ENCODE measurements at regions not wholly inside any gene's neighbourhood (a gene's known extent, or its start where the extent isn't known, plus 50 kb on each side); places are given as distances from the start of the nearest gene placed in this dataset.

DNA sequence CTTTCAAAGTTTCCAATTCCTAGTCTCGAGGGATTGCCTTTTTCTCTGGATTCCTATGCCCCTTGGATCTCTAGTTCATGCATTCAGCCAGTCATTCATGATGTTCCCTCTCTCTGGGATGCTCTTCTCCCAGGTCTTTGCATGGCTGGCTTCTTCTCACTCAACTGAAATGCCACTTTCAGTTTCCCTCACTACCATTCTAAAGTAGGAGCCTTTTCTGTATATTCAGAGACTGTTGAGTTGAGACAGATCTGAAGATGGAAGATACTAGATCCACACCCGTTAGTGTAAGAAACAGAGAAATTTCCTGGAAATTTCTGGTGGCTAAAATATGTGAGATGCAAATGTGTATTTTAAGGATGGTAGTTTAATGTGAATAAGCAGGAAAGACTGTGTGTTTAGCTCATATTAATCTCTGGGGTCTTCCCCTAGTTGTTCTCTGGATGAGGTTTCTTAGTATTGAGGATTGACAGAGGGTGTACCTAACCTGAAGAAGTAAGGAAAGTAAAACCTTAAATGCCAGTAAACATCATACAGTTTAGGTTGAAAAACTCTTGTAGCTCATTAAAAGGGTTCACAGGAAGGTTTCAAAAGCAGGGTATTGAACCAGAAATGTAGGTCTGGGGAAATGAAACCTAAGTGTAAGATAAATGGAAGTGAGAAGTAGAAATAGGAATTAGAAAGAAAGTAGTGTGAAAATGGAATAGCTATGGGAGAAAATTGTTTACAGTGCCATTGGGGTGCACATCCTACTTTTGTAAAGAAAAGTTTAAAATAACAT, 331.3 kb downstream of the NDFIP2 start:
- TF ChIP-seq CTCF (IDR thresholded peaks at IDR 0.05; ENCODE audit: low read depth, low read length, missing input control) (no peak), RXRA (IDR thresholded peaks at IDR 0.05) (no peak), MAX (IDR thresholded peaks at IDR 0.05) (no peak), JUND (IDR thresholded peaks at IDR 0.05) (no peak), REST (IDR thresholded peaks at IDR 0.05) (no peak), YY1 (IDR thresholded peaks at IDR 0.05) (no peak), TAF1 (conservative IDR thresholded peaks at IDR 0.05) (no peak)

Data from liver (tissue), 3 donors.